ENCODE measurements at regions not wholly inside any gene's neighbourhood (a gene's known extent, or its start where the extent isn't known, plus 50 kb on each side); places are given as distances from the start of the nearest gene placed in this dataset.
A peak's percentile ranks its signal among the peaks of the same experiment; 100 is the strongest.

DNA sequence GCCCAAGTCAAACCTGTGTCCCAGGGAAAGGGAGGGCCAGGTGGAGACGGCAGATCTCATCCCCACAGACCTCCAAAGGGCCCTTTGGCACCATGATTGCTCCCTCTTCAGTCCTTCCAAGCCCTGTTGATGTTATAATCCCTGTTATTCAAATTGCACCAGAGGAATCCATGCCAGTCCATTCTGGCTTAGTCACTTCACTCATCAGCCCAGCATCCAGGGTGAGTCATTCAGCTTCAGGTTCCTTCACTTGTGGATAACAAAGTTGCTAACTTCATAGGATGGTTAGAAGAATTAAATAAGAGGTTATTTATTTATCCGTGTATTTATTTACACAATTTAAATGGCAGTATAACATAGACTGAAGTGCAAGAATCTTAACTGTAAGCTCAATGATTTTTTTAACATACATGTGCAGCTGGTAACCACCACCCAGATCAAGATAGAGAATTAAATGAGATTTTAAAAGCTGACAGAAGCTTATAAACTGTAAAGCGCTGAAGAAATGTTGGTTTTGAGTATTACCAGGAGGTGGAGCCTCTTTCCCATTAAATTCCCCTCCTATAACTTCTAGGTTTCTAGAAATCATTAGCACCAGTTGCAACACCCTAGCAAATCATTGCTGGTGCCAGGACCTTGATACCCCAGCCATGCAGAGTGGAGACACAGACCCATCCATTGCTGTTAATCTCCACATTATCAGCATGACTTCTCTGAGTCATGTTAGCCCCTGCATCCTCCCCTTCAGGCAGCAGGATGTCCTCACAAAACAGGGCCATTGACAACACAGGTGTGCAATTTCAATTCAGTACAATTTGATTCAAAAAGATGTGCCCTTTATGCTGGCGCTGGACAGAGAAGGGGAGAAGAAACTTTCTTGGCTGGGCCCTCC is 77.4 kb downstream of the SEC61B start:
- TF ChIP-seq EZH2phosphoT487 (IDR thresholded peaks at IDR 0.05; ENCODE audit: borderline replicate concordance, low read depth, low read length) (no peak), CTCF (conservative IDR thresholded peaks at IDR 0.05; ENCODE audit: low read length) (peak; percentile 57)
- intact Hi-C loops (cut with micrococcal nuclease; ENCODE audit: unreplicated experiment) = no loop called here
- H3K27ac ChIP-seq (ENCODE audit: low read depth, low read length, poor library complexity, severe bottlenecking) = no peak overlapping the region
- BruUV-seq (replicated peaks) = no TSS peak
- H3K9me2 ChIP-seq (ENCODE audit: insufficient read depth, low read length) = no peaks in the 10 kb centered on the region
- DNase-seq (ENCODE audit: low spot score) = peak; percentile 7
- no peaks in the 10 kb centered on the region for H3K79me2 ChIP-seq (ENCODE audit: insufficient read depth, low read depth, low read length)
- H3K4me3 ChIP-seq (ENCODE audit: low read depth, low read length, poor library complexity, severe bottlenecking) = no peak overlapping the region
- no peak overlapping the region for H2AFZ ChIP-seq (ENCODE audit: low read length)
- CTCF ChIA-PET (ENCODE audit: unreplicated experiment) = no interaction called here
- no peaks in the 10 kb centered on the region for H4K20me1 ChIP-seq (ENCODE audit: insufficient read depth, low read length)
- POLR2A ChIA-PET = interaction anchor here (0.7 kb wide), 1 partner anchor 307 kb away, joined by 3 read pairs; no protein-coding TSS in a partner anchor
- H3K36me3 ChIP-seq (ENCODE audit: insufficient read depth, low read length) = no peaks in the 10 kb centered on the region
- H3K4me2 ChIP-seq (ENCODE audit: low read length) = no peak overlapping the region
- H3K9me3 ChIP-seq (ENCODE audit: low read length) = no peaks in the 10 kb centered on the region
- H3K4me1 ChIP-seq (ENCODE audit: insufficient read depth, low read length, poor library complexity, severe bottlenecking) = no peaks in the 10 kb centered on the region

GRCh38 chr9:99300103-99300439 is 78.0 kb downstream of the SEC61B start:
- CTCF ChIA-PET (ENCODE audit: unreplicated experiment) = no interaction called here
- intact Hi-C loops (cut with micrococcal nuclease; ENCODE audit: unreplicated experiment) = no loop called here
- Histone ChIP-seq H3K27ac (ENCODE audit: low read depth, low read length, poor library complexity, severe bottlenecking) (no peak overlapping the region), H3K79me2 (ENCODE audit: insufficient read depth, low read depth, low read length) (no peaks in the 10 kb centered on the region), H3K36me3 (ENCODE audit: insufficient read depth, low read length) (no peaks in the 10 kb centered on the region), H4K20me1 (ENCODE audit: insufficient read depth, low read length) (no peaks in the 10 kb centered on the region), H3K4me1 (ENCODE audit: insufficient read depth, low read length, poor library complexity, severe bottlenecking) (no peaks in the 10 kb centered on the region), H3K9me2 (ENCODE audit: insufficient read depth, low read length) (no peaks in the 10 kb centered on the region), H3K9me3 (ENCODE audit: low read length) (no peaks in the 10 kb centered on the region), H3K4me3 (ENCODE audit: low read depth, low read length, poor library complexity, severe bottlenecking) (no peak overlapping the region), H2AFZ (ENCODE audit: low read length) (no peak overlapping the region), H3K4me2 (ENCODE audit: low read length) (no peak overlapping the region)
- BruUV-seq (replicated peaks) = no TSS peak
- DNase-seq (ENCODE audit: low spot score) = no peak
- TF ChIP-seq CTCF (conservative IDR thresholded peaks at IDR 0.05; ENCODE audit: low read length) = no peak
- no peak for TF ChIP-seq EZH2phosphoT487 (IDR thresholded peaks at IDR 0.05; ENCODE audit: borderline replicate concordance, low read depth, low read length)
- POLR2A ChIA-PET = interaction anchor here (0.7 kb wide), 1 partner anchor 307 kb away, joined by 3 read pairs; no protein-coding TSS in a partner anchor

- Histone ChIP-seq H3K9me3 (ENCODE audit: low read length) (no peaks in the 10 kb centered on the region), H3K79me2 (ENCODE audit: insufficient read depth, low read depth, low read length) (no peaks in the 10 kb centered on the region), H3K36me3 (ENCODE audit: insufficient read depth, low read length) (no peaks in the 10 kb centered on the region), H3K4me1 (ENCODE audit: insufficient read depth, low read length, poor library complexity, severe bottlenecking) (no peaks in the 10 kb centered on the region), H3K27ac (ENCODE audit: low read depth, low read length, poor library complexity, severe bottlenecking) (no peak overlapping the region), H2AFZ (ENCODE audit: low read length) (no peak overlapping the region), H4K20me1 (ENCODE audit: insufficient read depth, low read length) (no peaks in the 10 kb centered on the region), H3K4me3 (ENCODE audit: low read depth, low read length, poor library complexity, severe bottlenecking) (no peak overlapping the region), H3K4me2 (ENCODE audit: low read length) (no peak overlapping the region), H3K9me2 (ENCODE audit: insufficient read depth, low read length) (no peaks in the 10 kb centered on the region)
- intact Hi-C loops (cut with micrococcal nuclease; ENCODE audit: unreplicated experiment) = no loop called here
- DNase-seq (ENCODE audit: low spot score) = no peak
- TF ChIP-seq CTCF (conservative IDR thresholded peaks at IDR 0.05; ENCODE audit: low read length) (no peak), EZH2phosphoT487 (IDR thresholded peaks at IDR 0.05; ENCODE audit: borderline replicate concordance, low read depth, low read length) (no peak)
- ChIA-PET POLR2A (interaction anchor here (0.7 kb wide), 1 partner anchor 308 kb away, joined by 3 read pairs; no protein-coding TSS in a partner anchor), CTCF (ENCODE audit: unreplicated experiment) (no interaction called here)
- no TSS peak for BruUV-seq (replicated peaks)
Observed at GRCh38 chr9:99300603-99301002, 78.5 kb downstream of the SEC61B start.
